ENCODE measurements at regions not wholly inside any gene's neighbourhood (a gene's known extent, or its start where the extent isn't known, plus 50 kb on each side); places are given as distances from the start of the nearest gene placed in this dataset.
"Not testable (repeated sequence)": the region's sequence is repeated elsewhere in the genome, so short reads cannot be mapped to it uniquely, and the experiment has no call there.

- DNase-seq: not testable (repeated sequence)
These were observed 61.5 kb upstream of the LMCD1 start for GRCh38 chr3:8440142-8440541.

- DNase-seq: no peak
These were observed 59.6 kb upstream of the LMCD1 start for GRCh38 chr3:8441969-8442559.

- DNase-seq: no peak
These were observed 58.5 kb upstream of the LMCD1 start for GRCh38 chr3:8442993-8443650.

- no peak for DNase-seq
These were observed 57.5 kb upstream of the LMCD1 start for GRCh38 chr3:8443829-8444791.

- DNase-seq: no peak
These were observed 56.7 kb upstream of the LMCD1 start for GRCh38 chr3:8444883-8445282.

- no peak for DNase-seq
These were observed 55.8 kb upstream of the LMCD1 start for GRCh38 chr3:8445861-8446260.

GRCh38 chr3:8446845-8447244 lies 54.8 kb upstream of the LMCD1 start:
- no peak for DNase-seq

- no peak for DNase-seq
These were observed 51.0 kb upstream of the LMCD1 start for GRCh38 chr3:8450618-8451017.

- no peak for DNase-seq
These were observed 49.9 kb upstream of the LMCD1 start for GRCh38 chr3:8451696-8452095.
